Naive thymus-derived CD4-positive, alpha-beta T cell (primary cell): ENCODE measurements at regions not wholly inside any gene's neighbourhood (a gene's known extent, or its start where the extent isn't known, plus 50 kb on each side); places are given as distances from the start of the nearest gene placed in this dataset.

Experiments used
- ATAC-seq: fragments of 150-1000 bp; cut with Tn5 transposase; 2 replicates; pipeline ENCODE4 v1.10.0; 2021; ENCODE audit warnings: mild to moderate bottlenecking, moderate library complexity
- CTCF ChIA-PET: fragments of 350-600 bp; sonication (Branson Sonifier 250); formaldehyde crosslinking; loops from one replicate; lab custom pipeline; 2021; ENCODE audit warnings: antibody characterized with exemption; lab: Charles Lee
- POLR2A ChIA-PET: fragments of 350-600 bp; sonication (Branson Sonifier 250); formaldehyde crosslinking; loops from one replicate; lab custom pipeline; 2021; ENCODE audit warnings: antibody characterized with exemption, inconsistent platforms; lab: Charles Lee
- DNase-seq, 9 donors: peaks; one replicate each; pipeline versions ENCODE4 v3.0.0 to v3.0.0-alpha.2; 2020 to 2022; ENCODE audit warnings: mixed read lengths in 1 of 9
- H3K27ac ChIP-seq: one replicate; pipeline ENCODE4 v1.7.0; 2013; ENCODE audit warnings: mild to moderate bottlenecking, low read depth, low read length, moderate library complexity
- H3K27me3 ChIP-seq, 2 donors: one replicate each; pipeline ENCODE4 v1.7.0; 2013; ENCODE audit warnings: low read length in 2 of 2, mild to moderate bottlenecking in 2 of 2, moderate library complexity in 2 of 2; ENCODE audit not compliant: control insufficient read depth in 2 of 2, insufficient read depth in 2 of 2
- H3K36me3 ChIP-seq, 3 experiments: 1 replicate in 2 of 3; 2 replicates in 1 of 3; pipeline ENCODE4 v1.7.0; 2013; ENCODE audit warnings: low read length in 3 of 3, mild to moderate bottlenecking in 3 of 3, moderate library complexity in 1 of 3; ENCODE audit not compliant: insufficient read depth in 3 of 3, control insufficient read depth in 2 of 3
- H3K4me1 ChIP-seq, 2 donors: one replicate each; pipeline ENCODE4 v1.7.0; 2013; ENCODE audit warnings: low read length in 2 of 2, mild to moderate bottlenecking in 2 of 2, moderate library complexity in 1 of 2; ENCODE audit not compliant: control insufficient read depth in 2 of 2, insufficient read depth in 2 of 2
- H3K4me3 ChIP-seq: 2 replicates; pipeline ENCODE4 v1.7.0; 2013; ENCODE audit warnings: mild to moderate bottlenecking, low read length
- H3K9me3 ChIP-seq, 3 experiments: 1 replicate in 2 of 3; 2 replicates in 1 of 3; pipeline ENCODE4 v1.7.0; 2013; ENCODE audit warnings: low read length in 3 of 3; ENCODE audit not compliant: control insufficient read depth in 2 of 3
- H3K27ac Mint-ChIP-seq, 9 donors: one replicate each; pipeline ENCODE4 v1.8.0; 2020 to 2022; ENCODE audit warnings: mixed read lengths in 9 of 9, mild to moderate bottlenecking in 8 of 9, moderate library complexity in 5 of 9, inconsistent platforms in 2 of 9
- H3K27me3 Mint-ChIP-seq, 5 donors: one replicate each; pipeline ENCODE4 v1.8.0; 2021 to 2022; ENCODE audit warnings: mixed read lengths in 5 of 5, mild to moderate bottlenecking in 1 of 5
- H3K36me3 Mint-ChIP-seq, 5 donors: one replicate each; pipeline ENCODE4 v1.8.0; 2020 to 2022; ENCODE audit warnings: mixed read lengths in 5 of 5, mild to moderate bottlenecking in 3 of 5, inconsistent platforms in 1 of 5
- H3K4me1 Mint-ChIP-seq, 7 donors: one replicate each; pipeline ENCODE4 v1.8.0; 2020 to 2022; ENCODE audit warnings: mixed read lengths in 7 of 7, mild to moderate bottlenecking in 3 of 7, inconsistent platforms in 1 of 7
- H3K4me3 Mint-ChIP-seq, 10 donors: one replicate each; pipeline ENCODE4 v1.8.0; 2020 to 2022; ENCODE audit warnings: mild to moderate bottlenecking in 10 of 10, mixed read lengths in 10 of 10, moderate library complexity in 6 of 10, inconsistent platforms in 2 of 10
- H3K9me3 Mint-ChIP-seq, 11 donors: one replicate each; pipeline ENCODE4 v1.8.0; 2020 to 2022; ENCODE audit warnings: mixed read lengths in 11 of 11, mild to moderate bottlenecking in 4 of 11, inconsistent platforms in 1 of 11, moderate library complexity in 1 of 11
- intact Hi-C, 2 donors: fragments of 100-400 bp; cut with micrococcal nuclease; formaldehyde crosslinking; loops; one replicate each; pipeline ENCODE4 v1.15.1; 2023

DNA sequence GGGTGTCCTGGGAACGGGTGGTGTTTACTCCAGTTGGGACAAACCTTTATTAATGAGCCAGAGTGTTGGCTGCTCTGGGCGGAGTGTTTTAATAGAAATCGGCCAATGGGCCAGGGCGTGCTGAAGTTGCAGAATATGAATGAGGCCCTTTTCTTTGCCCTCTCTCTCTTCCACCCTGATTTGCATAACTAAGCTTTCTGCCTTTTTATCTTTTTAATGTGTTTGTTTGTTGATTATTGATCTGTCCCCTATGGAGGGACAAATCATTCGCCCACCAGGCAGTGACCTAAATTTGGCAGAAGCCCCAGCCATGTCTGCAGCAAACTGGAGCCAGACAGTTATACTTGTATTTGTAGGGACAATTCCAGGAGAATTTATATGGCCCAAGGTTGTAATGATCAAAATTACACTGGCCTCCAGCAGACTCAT is 420.9 kb downstream of the PREX1 start:
- Mint-ChIP-seq H3K36me3 (no peaks in the 10 kb centered on the region), H3K4me3 (no peak overlapping the region), H3K27ac (no peak overlapping the region), H3K9me3 (peaks cover 0 to 2% (median 0%) of the 10 kb centered on the region in 11 donors), H3K4me1 (no peaks in the 10 kb centered on the region), H3K27me3 (peaks cover 12 to 35% (median 21%) of the 10 kb centered on the region in 5 donors)
- Histone ChIP-seq H3K36me3 (no peaks in the 10 kb centered on the region), H3K4me3 (no peak overlapping the region), H3K27me3 (no peaks in the 10 kb centered on the region), H3K27ac (no peak overlapping the region), H3K4me1 (no peaks in the 10 kb centered on the region), H3K9me3 (no peaks in the 10 kb centered on the region)
- DNase-seq, result no peak
- intact Hi-C loops, result no loop called here
- CTCF ChIA-PET, result no interaction called here
- POLR2A ChIA-PET, result no interaction called here
- ATAC-seq, result no peak

DNA sequence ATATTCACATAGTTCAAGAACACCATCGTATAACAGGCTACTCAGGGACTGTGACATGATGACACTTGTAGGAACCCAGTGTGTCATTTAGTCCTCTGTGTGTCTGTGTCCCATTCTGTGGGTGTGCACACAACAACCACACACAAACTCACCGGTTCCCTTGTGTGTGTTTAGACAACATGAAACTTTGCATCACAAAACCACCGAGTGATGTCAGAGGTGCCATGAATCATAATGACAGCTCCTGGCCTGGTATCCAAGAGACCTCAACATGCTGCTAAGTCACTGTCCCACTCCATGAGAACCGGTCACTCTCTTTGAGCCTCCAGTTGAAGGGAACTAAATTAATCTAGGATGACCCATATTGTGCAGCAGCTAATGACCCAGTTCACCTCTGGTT is 421.3 kb downstream of the PREX1 start:
- Histone ChIP-seq H3K36me3 (no peaks in the 10 kb centered on the region), H3K4me1 (no peaks in the 10 kb centered on the region), H3K9me3 (no peaks in the 10 kb centered on the region), H3K27me3 (no peaks in the 10 kb centered on the region), H3K4me3 (no peak overlapping the region), H3K27ac (no peak overlapping the region)
- DNase-seq, result no peak
- Mint-ChIP-seq H3K9me3 (peaks cover 0 to 2% (median 0%) of the 10 kb centered on the region in 11 donors), H3K27me3 (peaks cover 15 to 37% (median 24%) of the 10 kb centered on the region in 5 donors), H3K27ac (no peak overlapping the region), H3K36me3 (no peaks in the 10 kb centered on the region), H3K4me3 (no peak overlapping the region), H3K4me1 (no peaks in the 10 kb centered on the region)
- intact Hi-C loops, result no loop called here
- ChIA-PET CTCF (no interaction called here), POLR2A (no interaction called here)
- no peak for ATAC-seq

DNA sequence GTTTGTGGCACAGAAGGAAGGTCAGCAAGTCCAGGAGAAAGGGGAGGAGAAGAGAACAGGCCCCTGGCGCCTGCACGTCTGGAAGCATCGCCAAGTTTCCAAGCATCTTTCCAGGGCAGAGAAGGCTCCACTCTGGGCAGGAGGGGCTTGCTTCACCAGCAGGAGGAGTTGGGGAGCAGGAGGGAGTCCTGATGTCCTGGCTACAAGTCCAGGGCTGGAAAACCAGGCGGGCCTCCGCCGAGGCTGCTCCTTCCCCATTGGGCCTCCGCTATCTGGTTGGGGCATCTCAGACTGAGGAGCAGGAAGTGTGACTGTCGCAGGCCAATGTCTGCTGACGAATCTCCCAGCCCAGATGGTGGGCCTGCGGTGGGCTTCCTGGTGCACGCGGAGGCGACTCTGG is 421.9 kb downstream of the PREX1 start:
- intact Hi-C loops, result no loop called here
- Histone ChIP-seq H3K9me3 (no peaks in the 10 kb centered on the region), H3K4me1 (no peaks in the 10 kb centered on the region), H3K4me3 (no peak overlapping the region), H3K36me3 (no peaks in the 10 kb centered on the region), H3K27ac (no peak overlapping the region), H3K27me3 (no peaks in the 10 kb centered on the region)
- Mint-ChIP-seq H3K27me3 (peaks cover 17 to 42% (median 22%) of the 10 kb centered on the region in 5 donors), H3K27ac (no peak overlapping the region), H3K36me3 (no peaks in the 10 kb centered on the region), H3K4me1 (no peaks in the 10 kb centered on the region), H3K4me3 (no peak overlapping the region), H3K9me3 (peaks cover 0 to 2% (median 0%) of the 10 kb centered on the region in 11 donors)
- DNase-seq (no peak), ATAC-seq (no peak)
- ChIA-PET POLR2A (no interaction called here), CTCF (no interaction called here)

DNA sequence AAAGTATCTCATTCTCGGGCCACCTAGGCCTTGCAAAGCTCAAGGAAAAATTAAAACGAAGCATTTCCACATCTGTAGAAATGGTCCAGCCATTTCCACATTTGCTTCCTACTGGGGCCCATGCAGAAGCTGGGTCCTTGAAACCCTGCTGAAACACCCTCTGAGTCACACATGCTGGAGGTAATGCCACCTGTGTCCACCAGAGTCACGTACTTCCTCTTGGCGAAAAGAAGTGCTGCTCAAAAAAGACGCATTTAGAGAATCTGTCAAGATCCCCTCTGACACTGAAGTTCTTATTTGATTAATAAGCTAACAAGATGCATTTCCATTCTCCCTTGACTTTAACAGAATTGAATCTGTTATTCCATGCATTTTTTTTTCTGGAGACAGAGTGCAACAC is 423.2 kb downstream of the PREX1 start:
- intact Hi-C loops, result no loop called here
- DNase-seq, result no peak
- Mint-ChIP-seq H3K36me3 (no peaks in the 10 kb centered on the region), H3K27ac (no peak overlapping the region), H3K27me3 (peaks cover 10 to 35% (median 17%) of the 10 kb centered on the region in 5 donors), H3K9me3 (no peaks in the 10 kb centered on the region), H3K4me3 (no peak overlapping the region), H3K4me1 (no peaks in the 10 kb centered on the region)
- CTCF ChIA-PET, result no interaction called here
- H3K4me3 ChIP-seq, result no peak overlapping the region
- no peak overlapping the region for H3K27ac ChIP-seq
- ATAC-seq, result no peak
- H3K9me3 ChIP-seq, result no peaks in the 10 kb centered on the region
- H3K4me1 ChIP-seq, result no peaks in the 10 kb centered on the region
- POLR2A ChIA-PET, result no interaction called here
- H3K36me3 ChIP-seq, result no peaks in the 10 kb centered on the region
- H3K27me3 ChIP-seq, result no peaks in the 10 kb centered on the region

DNA sequence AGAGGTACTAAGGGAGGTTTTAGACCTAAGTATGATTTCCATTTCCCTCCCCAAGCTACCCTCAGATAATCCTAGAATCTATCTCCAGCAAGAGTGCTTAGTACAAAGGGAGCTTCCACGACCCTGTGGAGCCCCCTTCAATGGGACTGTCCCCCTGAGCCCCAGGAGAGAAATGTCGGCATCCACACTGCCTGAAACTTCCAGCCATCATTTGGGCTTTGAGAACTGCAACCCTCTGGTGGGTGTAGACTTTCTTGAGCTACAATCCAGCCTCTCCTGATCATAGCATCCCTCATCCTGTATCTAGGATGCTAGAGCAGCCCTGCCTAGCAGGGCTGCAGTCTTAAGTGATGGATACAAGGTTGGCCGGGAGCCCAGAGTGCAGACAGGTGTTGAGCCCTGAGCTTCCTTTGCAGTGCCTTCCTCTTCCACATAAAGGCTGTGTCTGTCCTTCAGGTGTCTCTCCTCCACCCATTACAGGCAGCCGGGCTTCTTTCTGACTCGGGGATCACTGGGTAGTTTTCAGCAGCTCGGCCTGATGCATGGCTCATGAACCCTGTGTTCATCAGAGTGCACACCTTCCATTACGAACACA is 424.5 kb downstream of the PREX1 start:
- H3K27me3 ChIP-seq, result no peaks in the 10 kb centered on the region
- Mint-ChIP-seq H3K27ac (no peak overlapping the region), H3K36me3 (no peaks in the 10 kb centered on the region), H3K27me3 (peaks cover 5 to 26% (median 11%) of the 10 kb centered on the region in 5 donors), H3K4me3 (no peak overlapping the region), H3K4me1 (no peaks in the 10 kb centered on the region), H3K9me3 (no peaks in the 10 kb centered on the region)
- CTCF ChIA-PET, result interaction anchor here (0.6 kb wide), 1 partner anchor 34 kb away, joined by 3 read pairs; no protein-coding TSS in a partner anchor
- POLR2A ChIA-PET, result no interaction called here
- ATAC-seq (no peak), DNase-seq (no peak)
- intact Hi-C loops, result no loop called here
- H3K27ac ChIP-seq, result no peak overlapping the region
- no peaks in the 10 kb centered on the region for H3K9me3 ChIP-seq
- no peaks in the 10 kb centered on the region for H3K4me1 ChIP-seq
- H3K36me3 ChIP-seq, result no peaks in the 10 kb centered on the region
- no peak overlapping the region for H3K4me3 ChIP-seq

DNA sequence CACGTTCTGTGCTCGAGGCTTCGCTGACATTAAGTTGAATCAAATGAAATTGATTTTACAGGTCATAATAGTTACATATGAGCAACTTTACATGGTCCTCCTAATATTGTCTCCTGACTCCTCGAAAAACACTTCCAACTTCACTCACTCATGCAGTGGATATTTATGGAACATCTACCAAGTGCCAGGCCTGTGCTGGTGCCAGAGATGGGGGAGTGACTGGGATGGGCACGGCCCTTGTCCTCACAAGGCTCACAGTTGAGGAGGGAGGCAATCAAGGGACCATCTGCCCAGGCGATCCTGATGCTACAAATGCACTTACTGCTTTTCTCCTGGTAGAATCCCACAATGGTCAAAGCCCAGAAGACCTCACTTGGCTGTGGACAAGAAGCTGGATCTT is 426.4 kb downstream of the PREX1 start:
- no peak for DNase-seq
- no peaks in the 10 kb centered on the region for H3K9me3 Mint-ChIP-seq
- H3K4me3 Mint-ChIP-seq, result no peak overlapping the region
- no peaks in the 10 kb centered on the region for H3K9me3 ChIP-seq
- ATAC-seq, result no peak
- H3K36me3 Mint-ChIP-seq, result no peaks in the 10 kb centered on the region
- ChIA-PET CTCF (no interaction called here), POLR2A (no interaction called here)
- no peaks in the 10 kb centered on the region for H3K4me1 ChIP-seq
- peaks cover 5 to 29% (median 11%) of the 10 kb centered on the region in 5 donors for H3K27me3 Mint-ChIP-seq
- intact Hi-C loops, result no loop called here
- H3K27me3 ChIP-seq, result no peaks in the 10 kb centered on the region
- H3K27ac ChIP-seq, result no peak overlapping the region
- no peak overlapping the region for H3K4me3 ChIP-seq
- H3K4me1 Mint-ChIP-seq, result no peaks in the 10 kb centered on the region
- no peaks in the 10 kb centered on the region for H3K36me3 ChIP-seq
- H3K27ac Mint-ChIP-seq, result no peak overlapping the region

DNA sequence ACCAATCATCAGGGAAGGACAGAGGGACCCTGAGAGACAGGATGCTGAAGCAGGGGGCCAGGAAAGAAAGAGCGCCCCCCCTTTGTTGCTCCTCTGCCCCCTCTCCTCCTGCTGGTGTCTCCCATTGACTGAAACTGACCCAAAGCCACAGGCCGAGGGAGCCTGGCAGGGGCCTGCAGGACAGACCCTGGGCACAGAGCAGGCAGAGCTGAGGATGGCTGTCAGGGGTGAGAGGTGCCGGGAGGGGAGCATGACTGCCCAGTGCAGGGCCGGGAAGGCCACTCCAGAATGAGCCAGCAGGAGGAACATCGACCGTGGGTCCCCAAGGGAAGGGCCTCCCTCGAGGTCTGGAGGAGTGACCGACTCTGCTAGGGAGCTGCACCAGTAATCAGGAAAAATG is 427.8 kb downstream of the PREX1 start:
- H3K9me3 ChIP-seq, result no peaks in the 10 kb centered on the region
- no peak overlapping the region for H3K27ac Mint-ChIP-seq
- H3K27me3 ChIP-seq, result no peaks in the 10 kb centered on the region
- no peak overlapping the region for H3K27ac ChIP-seq
- DNase-seq (no peak), ATAC-seq (no peak)
- peaks cover 5 to 35% (median 12%) of the 10 kb centered on the region in 5 donors for H3K27me3 Mint-ChIP-seq
- no peaks in the 10 kb centered on the region for H3K4me1 ChIP-seq
- H3K4me1 Mint-ChIP-seq, result no peaks in the 10 kb centered on the region
- no peak overlapping the region for H3K4me3 Mint-ChIP-seq
- no peaks in the 10 kb centered on the region for H3K36me3 ChIP-seq
- H3K36me3 Mint-ChIP-seq, result no peaks in the 10 kb centered on the region
- CTCF ChIA-PET, result no interaction called here
- POLR2A ChIA-PET, result no interaction called here
- H3K9me3 Mint-ChIP-seq, result peaks cover 0 to 6% (median 0%) of the 10 kb centered on the region in 11 donors
- intact Hi-C loops, result no loop called here
- no peak overlapping the region for H3K4me3 ChIP-seq
